Fibroblast of pulmonary artery (primary cell): ENCODE measurements at regions not wholly inside any gene's neighbourhood (a gene's known extent, or its start where the extent isn't known, plus 50 kb on each side); places are given as distances from the start of the nearest gene placed in this dataset.
A peak's percentile ranks its signal among the peaks of the same experiment; 100 is the strongest.

ENCODE experiments used
- DNase-seq: peaks from one replicate; pipeline ENCODE4 v3.0.0-alpha.2; 2010; ENCODE audit warnings: low read depth
- H3K4me3 ChIP-seq: replicated peaks from 2 replicates; pipeline ENCODE4 v1.5.1; 2011; ENCODE audit warnings: low read depth, mild to moderate bottlenecking, control low read depth, low read length, moderate library complexity
- CTCF ChIP-seq: IDR thresholded peaks from 2 replicates; pipeline ENCODE4 v1.5.1; 2011; ENCODE audit warnings: mild to moderate bottlenecking, control low read depth, low read length, inconsistent platforms; ENCODE audit errors: missing control alignments

GRCh38 chr5:167587772-167588437, 703.5 kb upstream of the WWC1 start:
- no peak overlapping the region for H3K4me3 ChIP-seq
- TF ChIP-seq CTCF, result peak; percentile 70
- DNase-seq, result peak; percentile 48

GRCh38 chr5:167592114-167592513, 699.3 kb upstream of the WWC1 start:
- peak; percentile 26 for DNase-seq
- H3K4me3 ChIP-seq, result no peak overlapping the region
- TF ChIP-seq CTCF, result no peak

DNA sequence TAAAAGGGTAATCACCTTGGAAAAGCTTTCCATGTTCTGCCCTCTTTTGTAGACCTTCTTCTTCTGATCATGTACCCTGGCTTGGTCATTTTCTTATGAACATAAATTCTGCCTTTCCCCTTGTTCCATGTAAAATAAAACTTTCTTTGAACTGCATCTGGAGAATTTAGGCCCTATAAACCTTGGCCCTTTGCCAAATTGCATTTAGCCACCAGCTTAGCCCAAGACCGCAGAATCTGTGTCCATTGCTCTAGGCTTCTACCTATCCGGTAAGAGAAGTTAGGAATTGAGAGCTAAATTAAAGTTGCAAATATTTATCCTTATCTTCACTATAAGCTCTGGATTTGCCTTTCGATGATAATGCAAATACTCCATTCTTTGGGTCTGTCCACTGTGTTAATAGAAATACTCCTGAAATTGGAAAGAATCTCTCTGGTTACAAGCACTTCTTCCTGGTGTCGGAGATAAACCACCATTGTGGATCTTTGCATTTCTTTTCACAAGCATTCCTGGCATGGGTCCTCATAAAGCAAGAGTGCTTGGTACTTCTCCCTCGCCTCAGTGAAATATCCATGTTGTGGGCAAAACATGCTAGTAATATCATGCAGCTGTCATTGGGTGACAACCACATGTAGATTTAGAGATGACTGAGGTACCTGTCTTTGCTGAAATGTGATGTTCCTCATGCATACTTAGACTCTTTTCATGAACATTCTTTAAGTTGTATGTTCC, 698.0 kb upstream of the WWC1 start:
- DNase-seq, result no peak
- H3K4me3 ChIP-seq, result no peak overlapping the region
- TF ChIP-seq CTCF, result no peak

DNA sequence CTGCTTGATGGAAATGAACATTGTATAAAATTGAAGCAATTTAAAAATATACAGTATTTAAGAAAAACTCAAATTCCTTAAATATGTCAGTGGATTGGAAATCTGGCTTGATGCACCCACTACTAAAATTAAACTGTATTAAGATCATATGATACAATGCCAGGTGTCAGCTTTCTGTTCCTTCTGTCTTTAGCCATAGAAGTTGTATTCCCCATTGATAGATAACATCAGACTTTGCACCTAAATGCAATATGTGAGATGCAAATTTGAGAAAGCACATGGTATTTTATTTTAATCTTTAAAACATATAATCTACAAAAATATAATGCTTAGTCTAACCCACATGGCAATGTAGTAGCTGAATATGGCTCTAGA, 697.4 kb upstream of the WWC1 start:
- TF ChIP-seq CTCF, result no peak
- no peak overlapping the region for H3K4me3 ChIP-seq
- no peak for DNase-seq

GRCh38 chr5:167594750-167595149, 696.7 kb upstream of the WWC1 start:
- TF ChIP-seq CTCF, result no peak
- H3K4me3 ChIP-seq, result no peak overlapping the region
- DNase-seq, result no peak

GRCh38 chr5:167595196-167595595, 696.2 kb upstream of the WWC1 start:
- no peak overlapping the region for H3K4me3 ChIP-seq
- DNase-seq, result no peak
- TF ChIP-seq CTCF, result no peak

DNA sequence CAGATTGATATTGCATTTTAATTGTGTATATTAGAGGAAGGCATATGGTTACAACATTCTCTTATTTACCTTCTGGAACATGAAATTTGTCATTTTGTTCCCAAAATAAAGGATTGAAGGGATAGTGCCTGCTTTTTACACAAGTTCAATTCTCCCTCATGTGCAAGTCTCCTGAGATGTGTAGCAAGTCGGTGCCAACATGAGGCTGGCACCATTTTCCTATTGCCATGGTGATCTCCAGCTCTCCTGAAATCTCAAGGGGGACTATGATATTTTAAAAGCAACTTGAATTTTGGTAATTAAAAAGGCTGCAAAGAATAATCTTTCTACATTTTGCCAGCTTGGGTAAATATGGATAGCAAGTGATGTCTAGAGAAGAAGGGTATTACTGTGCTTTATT, 693.3 kb upstream of the WWC1 start:
- no peak for DNase-seq
- TF ChIP-seq CTCF, result no peak
- no peak overlapping the region for H3K4me3 ChIP-seq
